NCI-H2171 (cell line): ENCODE measurements at regions not wholly inside any gene's neighbourhood (a gene's known extent, or its start where the extent isn't known, plus 50 kb on each side); places are given as distances from the start of the nearest gene placed in this dataset.
"Not testable (repeated sequence)": the region's sequence is repeated elsewhere in the genome, so short reads cannot be mapped to it uniquely, and the experiment has no call there.

ENCODE experiments used
- DNase-seq: peaks from one replicate; lab custom pipeline; 2025; lab: John Stamatoyannopoulos, UW

GRCh38 chr14:94833633-94834032, 63.7 kb upstream of the GSC start:
- DNase-seq = no peak

GRCh38 chr14:94831085-94831484, 61.2 kb upstream of the GSC start:
- no peak for DNase-seq

GRCh38 chr14:94827711-94828447, 58.0 kb upstream of the GSC start:
- no peak for DNase-seq

- DNase-seq = no peak
Measured at GRCh38 chr14:94826774-94827173, 56.9 kb upstream of the GSC start.

GRCh38 chr14:94823556-94824341, 53.8 kb upstream of the GSC start:
- DNase-seq = no peak

GRCh38 chr14:94821705-94822104, 51.8 kb upstream of the GSC start:
- no peak for DNase-seq

- DNase-seq = not testable (repeated sequence)
Measured at GRCh38 chr14:94820932-94821331, 51.0 kb upstream of the GSC start.
